BE2C (cell line): ENCODE measurements at regions not wholly inside any gene's neighbourhood (a gene's known extent, or its start where the extent isn't known, plus 50 kb on each side); places are given as distances from the start of the nearest gene placed in this dataset.

Experiments
- DNase-seq: peaks from one replicate; pipeline ENCODE4 v3.0.0-alpha.2; 2020
- H3K27me3 ChIP-seq: fragments of 250-450 bp; sonication (Bioruptor Pico); 2 replicates; pipeline ENCODE4 v1.5.1; 2020; ENCODE audit warnings: mild to moderate bottlenecking
- H3K36me3 ChIP-seq: fragments of 250-450 bp; sonication (Bioruptor Pico); 2 replicates; pipeline ENCODE4 v1.5.1; 2020; ENCODE audit warnings: mild to moderate bottlenecking
- H3K4me1 ChIP-seq: fragments of 250-450 bp; sonication (Bioruptor Pico); 2 replicates; pipeline ENCODE4 v1.5.1; 2020
- H3K4me3 ChIP-seq: 2 replicates; pipeline ENCODE4 v1.5.1; 2011; ENCODE audit warnings: low read depth, low read length
- H3K9me3 ChIP-seq: fragments of 250-450 bp; sonication (Bioruptor Pico); 2 replicates; pipeline ENCODE4 v1.5.1; 2020
- CTCF ChIP-seq: IDR thresholded peaks from 2 replicates; pipeline ENCODE4 v1.5.1; 2012; ENCODE audit warnings: mild to moderate bottlenecking, low read depth, low read length

- TF ChIP-seq CTCF: no peak
- no peaks in the 10 kb centered on the region for H3K9me3 ChIP-seq
- no peak overlapping the region for H3K4me3 ChIP-seq
- H3K4me1 ChIP-seq: no peaks in the 10 kb centered on the region
- no peaks in the 10 kb centered on the region for H3K27me3 ChIP-seq
- no peaks in the 10 kb centered on the region for H3K36me3 ChIP-seq
- DNase-seq: no peak
These were observed 347.8 kb upstream of the GULP1 start for GRCh38 chr2:187943772-187944369.

GRCh38 chr2:187949859-187950258 lies 341.8 kb upstream of the GULP1 start:
- Histone ChIP-seq H3K36me3 (no peaks in the 10 kb centered on the region), H3K27me3 (no peaks in the 10 kb centered on the region), H3K4me3 (no peak overlapping the region), H3K4me1 (no peaks in the 10 kb centered on the region), H3K9me3 (no peaks in the 10 kb centered on the region)
- TF ChIP-seq CTCF: no peak
- no peak for DNase-seq

GRCh38 chr2:187951470-187952218 lies 340.0 kb upstream of the GULP1 start:
- Histone ChIP-seq H3K4me3 (no peak overlapping the region), H3K9me3 (no peaks in the 10 kb centered on the region), H3K27me3 (no peaks in the 10 kb centered on the region), H3K4me1 (no peaks in the 10 kb centered on the region), H3K36me3 (no peaks in the 10 kb centered on the region)
- DNase-seq: no peak
- TF ChIP-seq CTCF: no peak

- Histone ChIP-seq H3K27me3 (no peaks in the 10 kb centered on the region), H3K9me3 (no peaks in the 10 kb centered on the region), H3K4me1 (no peaks in the 10 kb centered on the region), H3K4me3 (no peak overlapping the region), H3K36me3 (no peaks in the 10 kb centered on the region)
- no peak for TF ChIP-seq CTCF
- DNase-seq: no peak
These were observed 334.7 kb upstream of the GULP1 start for GRCh38 chr2:187956906-187957534.

- Histone ChIP-seq H3K9me3 (no peaks in the 10 kb centered on the region), H3K4me3 (no peak overlapping the region), H3K27me3 (no peaks in the 10 kb centered on the region), H3K36me3 (no peaks in the 10 kb centered on the region), H3K4me1 (no peaks in the 10 kb centered on the region)
- no peak for TF ChIP-seq CTCF
- DNase-seq: no peak
These were observed 331.9 kb upstream of the GULP1 start for GRCh38 chr2:187959821-187960220.

- no peak overlapping the region for H3K4me3 ChIP-seq
- no peaks in the 10 kb centered on the region for H3K27me3 ChIP-seq
- no peaks in the 10 kb centered on the region for H3K4me1 ChIP-seq
These were observed 329.1 kb upstream of the GULP1 start for GRCh38 chr2:187962538-187962937.

More at GRCh38 chr2:187962538-187962937, 329.1 kb upstream of the GULP1 start:
- Histone ChIP-seq H3K9me3 (no peaks in the 10 kb centered on the region), H3K36me3 (no peaks in the 10 kb centered on the region)
- no peak for DNase-seq
- TF ChIP-seq CTCF: no peak
